NCI-H526 treated with DMSO at 0.1 percent for 48 hours (cell line): ENCODE measurements at regions not wholly inside any gene's neighbourhood (a gene's known extent, or its start where the extent isn't known, plus 50 kb on each side); places are given as distances from the start of the nearest gene placed in this dataset.
A peak's percentile ranks its signal among the peaks of the same experiment; 100 is the strongest.

Experiments
- DNase-seq: peaks from one replicate; lab custom pipeline; 2025; lab: John Stamatoyannopoulos, UW

- no peak for DNase-seq
Measured at GRCh38 chr12:25009496-25010092, 60.7 kb upstream of the BCAT1 start.

- peak; percentile 94 for DNase-seq
Measured at GRCh38 chr12:25005376-25005775, 56.5 kb upstream of the BCAT1 start.

- no peak for DNase-seq
Measured at GRCh38 chr12:25004447-25004846, 55.5 kb upstream of the BCAT1 start.

GRCh38 chr12:25001311-25001710 lies 52.4 kb upstream of the BCAT1 start:
- no peak for DNase-seq
